ENCODE measurements at regions not wholly inside any gene's neighbourhood (a gene's known extent, or its start where the extent isn't known, plus 50 kb on each side); places are given as distances from the start of the nearest gene placed in this dataset.

GRCh38 chr2:11032396-11032795 is 120.7 kb downstream of the KCNF1 start:
- TF ChIP-seq CTCF (IDR thresholded peaks at IDR 0.05) (no peak), POLR2A (IDR thresholded peaks at IDR 0.05) (no peak)
- no peak overlapping the region for H3K27ac ChIP-seq
- no peak for DNase-seq
- no peaks in the 10 kb centered on the region for H3K36me3 ChIP-seq (replicated peaks in 1 of 2)
- no peak overlapping the region for H3K4me3 ChIP-seq
- no peaks in the 10 kb centered on the region for H3K9me3 ChIP-seq (replicated peaks in 1 of 3)
- H3K4me1 ChIP-seq (replicated peaks in 1 of 2) = no peaks in the 10 kb centered on the region
- WGBS, 4 donors = 34 to 64% (median 60%) methylated on average over 2 of the region's 2 CpGs
- no peaks in the 10 kb centered on the region for H3K27me3 ChIP-seq
- intact Hi-C loops (cut with DNase I) = no loop called here

GRCh38 chr2:11033114-11033513 is 121.4 kb downstream of the KCNF1 start:
- intact Hi-C loops (cut with DNase I) = no loop called here
- no peak overlapping the region for H3K27ac ChIP-seq
- no peaks in the 10 kb centered on the region for H3K9me3 ChIP-seq (replicated peaks in 1 of 3)
- no peaks in the 10 kb centered on the region for H3K4me1 ChIP-seq (replicated peaks in 1 of 2)
- WGBS, 4 donors = 89 to 100% (median 90%) methylated on average over 1 of the region's 1 CpG
- no peak for TF ChIP-seq CTCF (IDR thresholded peaks at IDR 0.05)
- no peak for TF ChIP-seq POLR2A (IDR thresholded peaks at IDR 0.05)
- no peaks in the 10 kb centered on the region for H3K27me3 ChIP-seq
- H3K4me3 ChIP-seq = no peak overlapping the region
- DNase-seq = no peak
- H3K36me3 ChIP-seq (replicated peaks in 1 of 2) = no peaks in the 10 kb centered on the region

GRCh38 chr2:11038641-11039040 is 116.6 kb upstream of the SLC66A3 start:
- peaks cover 3% of the 10 kb centered on the region for H3K27me3 ChIP-seq
- intact Hi-C loops (cut with DNase I) = no loop called here
- H3K27ac ChIP-seq = no peak overlapping the region
- no peaks in the 10 kb centered on the region for H3K36me3 ChIP-seq (replicated peaks in 1 of 2)
- H3K4me3 ChIP-seq = no peak overlapping the region
- H3K4me1 ChIP-seq (replicated peaks in 1 of 2) = no peaks in the 10 kb centered on the region
- H3K9me3 ChIP-seq (replicated peaks in 1 of 3) = no peaks in the 10 kb centered on the region
- TF ChIP-seq CTCF (IDR thresholded peaks at IDR 0.05) (no peak), POLR2A (IDR thresholded peaks at IDR 0.05) (no peak)
- DNase-seq = no peak
- WGBS, 4 donors = 68 to 91% (median 75%) methylated on average over 1 of the region's 1 CpG

- no peak overlapping the region for H3K27ac ChIP-seq
- intact Hi-C loops (cut with DNase I) = no loop called here
- 58 to 68% (median 64%) methylated on average over 1 of the region's 1 CpG for WGBS, 4 donors
- no peaks in the 10 kb centered on the region for H3K4me1 ChIP-seq (replicated peaks in 1 of 2)
- no peaks in the 10 kb centered on the region for H3K9me3 ChIP-seq (replicated peaks in 1 of 3)
- DNase-seq = no peak
- peaks cover 3% of the 10 kb centered on the region for H3K27me3 ChIP-seq
- H3K36me3 ChIP-seq (replicated peaks in 1 of 2) = no peaks in the 10 kb centered on the region
- TF ChIP-seq POLR2A (IDR thresholded peaks at IDR 0.05) (no peak), CTCF (IDR thresholded peaks at IDR 0.05) (no peak)
- H3K4me3 ChIP-seq = no peak overlapping the region
Measured at GRCh38 chr2:11040992-11041391, 114.3 kb upstream of the SLC66A3 start.

All from adrenal gland (tissue), 9 donors.